M059J (cell line): ENCODE measurements at regions not wholly inside any gene's neighbourhood (a gene's known extent, or its start where the extent isn't known, plus 50 kb on each side); places are given as distances from the start of the nearest gene placed in this dataset.
"Not testable (repeated sequence)": the region's sequence is repeated elsewhere in the genome, so short reads cannot be mapped to it uniquely, and the experiment has no call there.

Experiments
- DNase-seq: peaks from one replicate; pipeline ENCODE4 v3.0.0-alpha.2; 2012; ENCODE audit warnings: low read depth

GRCh38 chr12:14207905-14208551 lies 157.5 kb upstream of the ATF7IP start:
- DNase-seq = no peak

DNA sequence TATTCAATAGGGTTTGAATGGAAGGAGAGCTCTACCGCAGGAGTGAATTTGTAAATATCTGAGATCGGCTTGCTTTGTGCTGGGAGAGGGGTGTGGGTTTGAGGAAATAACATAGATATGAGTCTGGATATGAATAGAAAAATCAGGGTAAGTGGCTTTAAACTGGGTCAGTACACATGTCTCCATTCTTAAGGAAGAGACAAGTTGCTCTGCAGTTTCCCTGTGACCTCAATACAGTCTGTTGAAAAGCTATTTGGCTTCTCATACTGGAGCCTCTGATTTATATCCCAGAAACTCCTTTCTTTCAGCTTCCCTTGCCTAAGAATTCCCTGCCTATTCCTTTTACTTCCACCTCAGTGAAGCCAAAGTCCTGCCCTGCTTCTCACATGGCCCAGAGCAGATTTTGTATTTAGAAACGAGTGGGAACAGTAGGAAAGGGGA lies 153.5 kb upstream of the ATF7IP start:
- DNase-seq = no peak

DNA sequence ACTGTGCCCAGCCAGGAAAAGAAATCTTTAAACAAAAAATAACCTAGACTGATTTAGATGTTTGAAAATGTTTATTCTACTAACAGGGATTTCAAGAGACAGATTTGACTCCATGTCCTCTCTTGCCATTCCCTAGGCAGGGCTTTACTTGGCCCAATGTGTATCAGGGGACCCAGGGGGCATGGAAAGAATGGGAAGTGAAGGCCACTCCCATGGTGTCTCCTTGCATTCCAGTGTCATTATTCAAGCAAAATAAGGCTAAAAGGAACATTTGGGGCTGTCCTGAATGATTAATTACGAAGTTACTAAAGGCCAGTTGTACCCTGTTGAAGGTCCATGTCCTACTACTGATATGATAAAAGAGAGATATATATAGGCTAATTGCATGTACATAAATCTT lies 151.9 kb upstream of the ATF7IP start:
- DNase-seq = peak; percentile 58

- DNase-seq = peak; percentile 33
Observed at GRCh38 chr12:14214495-14214894, 151.0 kb upstream of the ATF7IP start.

DNA sequence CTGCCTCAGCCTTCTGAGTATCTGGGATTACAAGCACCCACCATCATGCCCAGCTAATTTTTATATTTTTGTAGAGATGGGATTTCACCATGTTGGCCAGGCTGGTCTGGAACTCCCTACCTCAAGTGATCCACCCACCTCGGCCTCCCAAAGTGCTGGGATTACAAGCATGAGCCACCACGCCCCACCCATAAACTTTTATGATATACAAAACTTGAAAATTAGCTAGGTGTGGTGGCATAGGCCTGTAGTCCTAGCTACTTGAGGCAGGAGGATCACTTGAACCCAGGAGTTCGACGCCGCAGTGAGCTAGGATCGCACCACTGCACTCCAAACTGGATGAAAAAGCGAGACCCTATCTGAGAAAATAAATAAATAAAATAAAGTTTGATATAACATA lies 149.5 kb upstream of the ATF7IP start:
- DNase-seq = not testable (repeated sequence)

- peak; percentile 64 for DNase-seq
Observed at GRCh38 chr12:14216405-14217294, 148.8 kb upstream of the ATF7IP start.

- DNase-seq = no peak
Observed at GRCh38 chr12:14219156-14219555, 146.3 kb upstream of the ATF7IP start.

- not testable (repeated sequence) for DNase-seq
Observed at GRCh38 chr12:14219670-14220069, 145.8 kb upstream of the ATF7IP start.

- no peak for DNase-seq
Observed at GRCh38 chr12:14225064-14225463, 140.4 kb upstream of the ATF7IP start.

DNA sequence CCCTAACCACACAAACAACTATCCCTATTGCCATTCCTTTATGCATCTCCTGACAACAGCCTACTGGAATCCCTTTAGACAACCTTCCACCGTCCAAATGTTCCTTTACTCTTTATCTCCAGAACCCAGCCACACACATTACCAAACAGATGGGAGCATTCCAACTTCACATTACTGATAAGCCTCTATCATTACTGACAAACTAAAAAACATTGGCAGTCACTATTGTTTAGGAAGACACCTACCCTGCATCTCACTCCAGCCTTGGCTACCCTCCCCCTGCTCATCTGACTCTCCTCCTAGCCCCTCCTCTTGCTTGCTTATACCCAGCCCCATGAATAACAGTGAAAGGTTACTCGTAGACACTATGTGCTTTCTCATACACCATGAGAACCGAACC lies 130.3 kb upstream of the ATF7IP start:
- not testable (repeated sequence) for DNase-seq

DNA sequence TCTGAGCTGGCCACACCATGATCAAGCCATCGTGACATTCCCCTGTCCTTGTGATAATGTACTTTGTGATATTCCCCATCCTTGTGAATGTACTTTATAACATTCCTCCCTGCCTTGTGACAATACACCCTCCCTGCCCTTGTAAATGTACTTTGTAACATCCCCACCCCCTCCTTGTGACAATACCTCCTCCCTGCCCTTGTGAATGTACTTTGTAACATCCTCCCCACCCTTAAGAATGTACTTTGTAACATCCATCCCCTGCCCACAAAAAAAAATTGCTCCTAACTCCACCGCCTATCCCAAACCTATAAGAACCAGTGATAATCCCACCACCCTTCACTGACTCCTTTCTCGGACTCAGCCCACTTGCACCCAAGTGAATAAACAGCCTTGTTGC lies 128.8 kb upstream of the ATF7IP start:
- DNase-seq = not testable (repeated sequence)

DNA sequence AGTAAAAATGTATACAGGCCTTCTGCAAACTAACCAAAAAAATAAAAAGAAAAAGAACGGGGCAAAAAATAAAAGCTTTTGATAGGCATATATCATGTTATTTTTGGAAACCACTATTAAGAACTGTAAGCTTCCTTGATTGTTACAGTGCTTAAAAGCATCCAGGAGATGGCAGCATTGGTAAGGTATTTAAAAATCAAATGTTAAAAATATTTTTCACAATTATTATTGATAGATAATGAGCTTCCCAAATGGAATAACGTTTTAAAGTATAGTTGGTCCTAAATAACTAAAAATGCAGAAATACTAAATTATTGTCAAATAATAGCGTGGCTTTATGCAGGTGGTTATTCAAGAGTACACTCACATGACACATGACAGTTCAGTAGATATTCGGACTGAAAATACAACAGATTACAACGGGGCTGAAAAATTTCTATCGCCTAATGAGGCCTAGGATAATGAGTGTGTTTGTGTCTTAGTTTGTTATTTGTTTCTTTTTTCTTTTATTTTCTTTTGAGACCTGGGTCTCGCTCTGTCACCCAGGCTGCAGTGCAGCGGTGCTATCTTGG lies 127.2 kb upstream of the ATF7IP start:
- peak; percentile 22 for DNase-seq

DNA sequence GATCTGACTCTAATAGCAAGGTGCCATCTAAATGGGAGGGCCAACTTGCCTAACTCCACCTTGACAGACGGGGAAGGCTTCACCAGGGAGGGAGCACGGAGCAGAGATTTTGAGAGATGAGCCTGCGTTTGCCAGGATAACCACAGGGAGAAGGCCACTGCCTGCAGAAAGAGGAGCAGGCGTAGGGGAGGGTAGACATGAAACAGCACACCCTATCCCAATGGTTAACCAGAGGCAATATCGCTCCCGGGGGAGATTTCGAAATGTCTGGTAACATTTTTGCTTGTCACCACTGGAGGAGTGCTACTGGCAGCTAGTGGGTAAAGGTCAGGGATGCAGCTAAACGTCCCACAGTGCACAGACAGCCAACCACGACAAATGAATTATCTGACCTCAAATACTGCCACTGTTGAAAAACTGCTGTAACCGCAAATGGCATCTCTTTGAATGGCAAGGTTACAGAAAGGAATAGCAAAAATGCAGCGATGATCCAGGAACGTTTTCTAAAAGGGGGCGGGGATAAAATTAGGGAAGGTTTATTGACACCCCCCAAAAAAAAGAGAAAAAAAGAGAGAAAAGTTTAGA lies 126.0 kb upstream of the ATF7IP start:
- peak; percentile 94 for DNase-seq

- DNase-seq = peak; percentile 76
Observed at GRCh38 chr12:14239935-14240872, 125.3 kb upstream of the ATF7IP start.

- DNase-seq = no peak
Observed at GRCh38 chr12:14240873-14241220, 124.6 kb upstream of the ATF7IP start.

DNA sequence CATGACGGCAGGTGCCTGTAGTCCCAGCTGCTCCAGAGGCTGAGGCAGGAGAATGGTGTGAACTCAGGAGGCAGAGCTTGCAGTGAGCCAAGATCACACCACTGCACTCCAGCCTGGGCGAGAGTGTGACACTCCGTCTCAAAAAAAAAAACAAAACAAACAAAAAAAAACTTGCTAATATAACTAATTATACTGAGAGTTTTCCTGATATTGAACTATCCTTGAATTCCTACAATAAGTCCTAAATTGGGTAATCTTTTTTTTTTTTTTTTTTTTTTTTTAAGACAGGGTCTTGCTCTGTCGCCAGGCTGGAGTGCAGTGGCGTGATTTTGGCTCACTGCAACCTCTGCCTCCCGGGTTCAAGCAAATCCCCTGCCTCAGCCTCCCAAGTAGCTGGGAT lies 122.7 kb upstream of the ATF7IP start:
- not testable (repeated sequence) for DNase-seq

GRCh38 chr12:14243941-14244340 lies 121.5 kb upstream of the ATF7IP start:
- DNase-seq = no peak

GRCh38 chr12:14244876-14245669 lies 120.4 kb upstream of the ATF7IP start:
- DNase-seq = no peak

- DNase-seq = no peak
Observed at GRCh38 chr12:14247166-14247565, 118.3 kb upstream of the ATF7IP start.

GRCh38 chr12:14249368-14249767 lies 116.1 kb upstream of the ATF7IP start:
- DNase-seq = no peak

- DNase-seq = no peak
Observed at GRCh38 chr12:14252697-14253096, 112.8 kb upstream of the ATF7IP start.
